AG04449 (cell line): ENCODE measurements at regions not wholly inside any gene's neighbourhood (a gene's known extent, or its start where the extent isn't known, plus 50 kb on each side); places are given as distances from the start of the nearest gene placed in this dataset.

Experiments used
- CTCF ChIA-PET: fragments of 350-600 bp; formaldehyde crosslinking; extraction: SDS; loops from one replicate; lab custom pipeline; 2021; ENCODE audit warnings: antibody characterized with exemption; lab: Yijun Ruan, JAX
- POLR2A ChIA-PET: fragments of 400-600, 350-600 bp; formaldehyde crosslinking; extraction: SDS; loops from one replicate; lab custom pipeline; 2020; ENCODE audit warnings: antibody characterized with exemption, inconsistent platforms; lab: Yijun Ruan, JAX
- DNase-seq: peaks from one replicate; pipeline ENCODE4 v3.0.0-alpha.2; 2010; ENCODE audit warnings: low read depth, low spot score
- H3K4me3 ChIP-seq: 2 replicates; pipeline ENCODE4 v1.5.1; 2011; ENCODE audit warnings: low read depth, mild to moderate bottlenecking, control low read depth, low read length
- TF ChIP-seq, protein P1 (sequence below): IDR thresholded peaks from one replicate; pipeline ENCODE4 v1.5.1; 2011; ENCODE audit warnings: mild to moderate bottlenecking, moderate library complexity, low read length, control low read depth, inconsistent platforms; ENCODE audit not compliant: insufficient read depth; ENCODE audit errors: missing control alignments

DNA sequence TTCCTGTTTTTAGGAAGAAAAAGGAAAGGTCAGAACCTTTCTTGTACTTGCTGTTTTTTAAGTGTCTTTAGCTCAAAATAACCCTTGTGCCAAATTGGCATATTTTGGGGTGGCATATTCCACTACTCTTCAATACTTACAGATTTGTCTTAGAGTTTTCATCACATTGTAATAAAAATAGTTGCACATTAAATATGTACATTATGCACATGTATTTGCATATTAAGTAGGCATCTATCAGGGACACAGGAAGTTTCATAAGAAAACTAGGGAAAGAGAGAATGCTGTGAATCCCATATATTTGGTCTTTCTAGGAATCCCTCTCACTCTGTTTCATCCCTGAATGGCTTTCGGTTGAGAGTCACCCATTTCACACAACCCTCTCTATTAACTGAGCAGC lies 139.6 kb downstream of the LARP7 start:
- TF ChIP-seq, protein P1, sequence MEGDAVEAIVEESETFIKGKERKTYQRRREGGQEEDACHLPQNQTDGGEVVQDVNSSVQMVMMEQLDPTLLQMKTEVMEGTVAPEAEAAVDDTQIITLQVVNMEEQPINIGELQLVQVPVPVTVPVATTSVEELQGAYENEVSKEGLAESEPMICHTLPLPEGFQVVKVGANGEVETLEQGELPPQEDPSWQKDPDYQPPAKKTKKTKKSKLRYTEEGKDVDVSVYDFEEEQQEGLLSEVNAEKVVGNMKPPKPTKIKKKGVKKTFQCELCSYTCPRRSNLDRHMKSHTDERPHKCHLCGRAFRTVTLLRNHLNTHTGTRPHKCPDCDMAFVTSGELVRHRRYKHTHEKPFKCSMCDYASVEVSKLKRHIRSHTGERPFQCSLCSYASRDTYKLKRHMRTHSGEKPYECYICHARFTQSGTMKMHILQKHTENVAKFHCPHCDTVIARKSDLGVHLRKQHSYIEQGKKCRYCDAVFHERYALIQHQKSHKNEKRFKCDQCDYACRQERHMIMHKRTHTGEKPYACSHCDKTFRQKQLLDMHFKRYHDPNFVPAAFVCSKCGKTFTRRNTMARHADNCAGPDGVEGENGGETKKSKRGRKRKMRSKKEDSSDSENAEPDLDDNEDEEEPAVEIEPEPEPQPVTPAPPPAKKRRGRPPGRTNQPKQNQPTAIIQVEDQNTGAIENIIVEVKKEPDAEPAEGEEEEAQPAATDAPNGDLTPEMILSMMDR, result no peak
- ChIA-PET POLR2A (no interaction called here), CTCF (interaction anchor here (2.0 to 4.8 kb wide), 3 partner anchors 11 to 162 kb away, joined by 9 to 30 read pairs (median 22); no protein-coding TSS in a partner anchor)
- DNase-seq, result no peak
- H3K4me3 ChIP-seq, result no peak overlapping the region

DNA sequence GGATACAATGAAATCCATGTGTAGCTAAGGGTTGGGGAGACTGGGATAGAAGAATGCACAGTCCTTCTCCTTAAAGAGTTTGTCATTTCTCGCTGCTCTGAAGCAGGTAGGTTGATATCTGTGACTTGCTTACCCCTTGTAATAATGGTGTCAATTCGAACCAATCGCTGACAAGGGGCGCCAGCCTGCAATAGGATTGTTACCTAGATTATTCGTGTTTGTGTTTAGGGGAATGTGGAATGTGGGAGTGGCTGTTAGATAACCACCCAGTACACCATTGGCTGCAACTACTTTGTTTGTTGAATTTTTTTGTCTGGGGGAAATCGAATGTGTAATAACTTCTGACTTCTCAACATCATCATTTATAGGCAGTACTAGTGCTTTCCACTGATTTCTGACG lies 141.6 kb downstream of the LARP7 start:
- ChIA-PET CTCF (interaction anchor here (1.0 to 1.4 kb wide), 2 partner anchors 16 to 160 kb away, joined by 3 to 5 read pairs; no protein-coding TSS in a partner anchor), POLR2A (no interaction called here)
- TF ChIP-seq, protein P1, result no peak
- H3K4me3 ChIP-seq, result no peak overlapping the region
- DNase-seq, result no peak

DNA sequence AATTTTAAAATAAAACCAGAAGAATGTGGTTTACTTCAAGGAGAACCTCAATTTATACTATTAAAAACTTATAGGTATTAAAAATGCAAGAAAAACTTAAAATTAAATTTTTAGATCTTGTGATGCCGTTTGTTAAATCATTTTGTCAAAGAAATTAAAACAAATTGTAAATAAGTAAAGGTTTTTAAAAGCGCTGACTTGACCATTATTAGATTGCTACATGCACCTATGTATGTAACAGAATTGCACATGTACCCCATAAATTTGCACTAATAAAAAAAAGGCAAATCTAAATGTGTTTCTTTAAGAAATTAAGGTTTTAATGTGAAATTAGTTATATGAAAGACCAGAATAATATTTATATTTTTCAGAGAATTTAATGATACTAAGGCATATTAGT lies 156.1 kb downstream of the LARP7 start:
- CTCF ChIA-PET, result interaction anchor here (1.1 kb wide), 1 partner anchor 28 kb away, joined by 3 read pairs; no protein-coding TSS in a partner anchor
- H3K4me3 ChIP-seq, result no peak overlapping the region
- TF ChIP-seq, protein P1, result no peak
- POLR2A ChIA-PET, result no interaction called here
- no peak for DNase-seq

DNA sequence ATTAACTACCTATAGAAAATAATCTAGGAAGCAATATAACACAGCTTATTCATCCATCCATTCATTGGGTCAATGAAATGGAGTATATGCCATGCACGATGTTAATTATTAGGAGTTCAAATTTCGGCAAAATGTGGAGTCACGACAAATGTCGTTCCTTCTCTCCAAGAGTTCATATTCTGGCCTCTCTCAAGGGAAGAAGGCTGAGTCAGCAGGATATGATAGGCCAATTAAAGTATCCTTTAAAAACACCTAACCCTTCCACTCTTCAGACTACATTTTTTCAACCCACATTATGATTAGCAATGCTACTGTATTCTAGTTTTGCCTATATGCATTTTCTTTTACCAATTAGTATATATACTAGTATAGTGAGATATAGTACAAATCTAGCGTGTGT lies 163.1 kb downstream of the LARP7 start:
- TF ChIP-seq, protein P1, result no peak
- POLR2A ChIA-PET, result no interaction called here
- DNase-seq, result no peak
- no peak overlapping the region for H3K4me3 ChIP-seq
- CTCF ChIA-PET, result interaction anchor here (1.9 kb wide), 1 partner anchor 34 kb away, joined by 10 read pairs; no protein-coding TSS in a partner anchor

DNA sequence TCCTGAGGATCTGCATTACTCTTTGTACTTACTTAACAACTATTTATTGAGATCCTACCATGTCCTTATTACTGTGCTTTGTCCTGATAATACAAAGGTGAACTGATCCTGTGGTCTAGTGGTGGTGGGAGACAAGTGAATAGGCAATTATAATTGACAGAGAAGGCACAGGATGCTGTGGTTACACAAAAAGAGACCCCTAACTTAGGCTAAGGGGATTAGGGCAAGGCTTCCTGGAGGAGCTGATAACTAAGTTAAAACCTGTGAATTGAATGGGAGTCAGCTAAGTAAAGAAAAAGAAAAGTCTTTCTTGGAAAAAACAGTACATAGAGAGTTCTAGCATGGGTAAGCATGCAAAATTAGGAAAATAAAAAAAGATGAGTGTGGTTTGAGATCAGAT lies 164.4 kb downstream of the LARP7 start:
- ChIA-PET POLR2A (no interaction called here), CTCF (interaction anchor here (1.9 kb wide), 1 partner anchor 36 kb away, joined by 10 read pairs; no protein-coding TSS in a partner anchor)
- TF ChIP-seq, protein P1, result no peak
- H3K4me3 ChIP-seq, result no peak overlapping the region
- DNase-seq, result no peak

DNA sequence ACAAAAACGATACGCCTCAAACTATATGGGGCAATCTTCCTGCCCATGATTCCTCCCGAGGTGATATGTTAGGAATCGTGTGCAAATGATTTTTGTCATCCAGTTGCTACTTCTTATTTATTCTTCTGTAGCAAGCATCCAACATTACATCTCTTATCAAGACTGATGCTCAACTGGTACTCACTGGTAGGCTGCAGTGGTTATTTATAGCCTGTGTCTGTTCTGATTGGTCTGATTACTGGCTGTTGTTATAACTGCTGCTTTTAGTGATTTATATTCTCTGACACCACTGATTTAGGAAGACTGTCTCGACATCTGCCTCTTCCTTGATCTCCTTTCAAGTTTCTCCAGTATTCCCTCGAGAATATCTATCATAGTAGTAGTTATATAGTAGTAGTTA lies 165.8 kb downstream of the LARP7 start:
- ChIA-PET CTCF (no interaction called here), POLR2A (no interaction called here)
- no peak for DNase-seq
- TF ChIP-seq, protein P1, result no peak
- no peak overlapping the region for H3K4me3 ChIP-seq
